ENCODE measurements at regions not wholly inside any gene's neighbourhood (a gene's known extent, or its start where the extent isn't known, plus 50 kb on each side); places are given as distances from the start of the nearest gene placed in this dataset.

DNA sequence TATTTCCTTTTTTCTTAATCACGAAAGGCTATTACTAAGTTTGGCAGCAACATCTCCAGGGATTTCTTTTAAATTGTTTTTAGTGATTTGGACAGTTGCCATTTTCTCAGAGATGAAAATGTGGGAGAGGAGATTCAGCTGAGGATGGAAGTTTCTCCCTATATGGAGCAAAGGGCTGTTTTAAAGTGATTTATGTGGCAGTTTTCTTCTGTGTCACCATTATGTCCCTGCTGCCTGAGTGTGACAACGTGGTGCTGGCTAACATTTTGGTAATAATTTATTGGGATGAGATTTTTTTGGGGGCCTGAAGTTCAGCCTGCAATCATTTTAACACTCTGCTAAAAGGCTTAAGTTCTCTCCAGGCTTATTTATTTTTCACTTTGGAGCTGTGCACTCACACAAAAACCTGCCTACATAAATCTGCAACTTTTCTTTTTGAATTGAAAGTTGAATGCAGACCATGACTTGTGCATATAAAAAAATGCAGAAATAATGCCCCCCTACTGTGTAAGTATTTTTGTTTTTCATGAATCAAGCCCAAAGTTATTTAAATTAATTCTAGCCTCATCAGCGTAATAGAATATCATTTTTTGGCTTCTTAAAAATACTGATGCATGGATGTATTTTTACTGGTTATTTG, 210.9 kb downstream of the ZIC1 start:
- TF ChIP-seq POLR2AphosphoS5 (IDR thresholded peaks at IDR 0.05), result no peak
- TF ChIP-seq, protein P1, sequence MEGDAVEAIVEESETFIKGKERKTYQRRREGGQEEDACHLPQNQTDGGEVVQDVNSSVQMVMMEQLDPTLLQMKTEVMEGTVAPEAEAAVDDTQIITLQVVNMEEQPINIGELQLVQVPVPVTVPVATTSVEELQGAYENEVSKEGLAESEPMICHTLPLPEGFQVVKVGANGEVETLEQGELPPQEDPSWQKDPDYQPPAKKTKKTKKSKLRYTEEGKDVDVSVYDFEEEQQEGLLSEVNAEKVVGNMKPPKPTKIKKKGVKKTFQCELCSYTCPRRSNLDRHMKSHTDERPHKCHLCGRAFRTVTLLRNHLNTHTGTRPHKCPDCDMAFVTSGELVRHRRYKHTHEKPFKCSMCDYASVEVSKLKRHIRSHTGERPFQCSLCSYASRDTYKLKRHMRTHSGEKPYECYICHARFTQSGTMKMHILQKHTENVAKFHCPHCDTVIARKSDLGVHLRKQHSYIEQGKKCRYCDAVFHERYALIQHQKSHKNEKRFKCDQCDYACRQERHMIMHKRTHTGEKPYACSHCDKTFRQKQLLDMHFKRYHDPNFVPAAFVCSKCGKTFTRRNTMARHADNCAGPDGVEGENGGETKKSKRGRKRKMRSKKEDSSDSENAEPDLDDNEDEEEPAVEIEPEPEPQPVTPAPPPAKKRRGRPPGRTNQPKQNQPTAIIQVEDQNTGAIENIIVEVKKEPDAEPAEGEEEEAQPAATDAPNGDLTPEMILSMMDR (IDR thresholded peaks at IDR 0.05), result no peak
